GM19240 (cell line): ENCODE measurements at regions not wholly inside any gene's neighbourhood (a gene's known extent, or its start where the extent isn't known, plus 50 kb on each side); places are given as distances from the start of the nearest gene placed in this dataset.
"Not testable (repeated sequence)": the region's sequence is repeated elsewhere in the genome, so short reads cannot be mapped to it uniquely, and the experiment has no call there.

Experiments used
- DNase-seq: peaks from one replicate; pipeline ENCODE4 v3.0.0; 2011; ENCODE audit warnings: low spot score; ENCODE audit not compliant: insufficient read length

- no peak for DNase-seq
These were observed 133.3 kb downstream of the TBC1D2B start for GRCh38 chr15:77944002-77944867.

GRCh38 chr15:77942611-77943211, 134.8 kb downstream of the TBC1D2B start:
- no peak for DNase-seq

- not testable (repeated sequence) for DNase-seq
These were observed 136.3 kb downstream of the TBC1D2B start for GRCh38 chr15:77941090-77941827.

- no peak for DNase-seq
These were observed 137.0 kb downstream of the TBC1D2B start for GRCh38 chr15:77940381-77940947.

GRCh38 chr15:77939851-77940250, 137.7 kb downstream of the TBC1D2B start:
- DNase-seq = no peak

GRCh38 chr15:77939026-77939425, 138.5 kb downstream of the TBC1D2B start:
- DNase-seq = not testable (repeated sequence)

GRCh38 chr15:77938546-77938945, 139.0 kb downstream of the TBC1D2B start:
- not testable (repeated sequence) for DNase-seq

- DNase-seq = not testable (repeated sequence)
These were observed 140.9 kb downstream of the TBC1D2B start for GRCh38 chr15:77936567-77936966.

- DNase-seq = not testable (repeated sequence)
These were observed 143.0 kb downstream of the TBC1D2B start for GRCh38 chr15:77934516-77934915.

GRCh38 chr15:77930907-77931306, 146.6 kb downstream of the TBC1D2B start:
- not testable (repeated sequence) for DNase-seq

GRCh38 chr15:77930490-77930889, 147.0 kb downstream of the TBC1D2B start:
- not testable (repeated sequence) for DNase-seq

- not testable (repeated sequence) for DNase-seq
These were observed 150.7 kb downstream of the TBC1D2B start for GRCh38 chr15:77926789-77927188.

- DNase-seq = not testable (repeated sequence)
These were observed 151.2 kb downstream of the TBC1D2B start for GRCh38 chr15:77926296-77926695.

GRCh38 chr15:77925101-77925500, 152.4 kb downstream of the TBC1D2B start:
- not testable (repeated sequence) for DNase-seq

- DNase-seq = no peak
These were observed 155.8 kb downstream of the TBC1D2B start for GRCh38 chr15:77921664-77922063.

- not testable (repeated sequence) for DNase-seq
These were observed 160.4 kb downstream of the TBC1D2B start for GRCh38 chr15:77916966-77917635.

GRCh38 chr15:77915961-77916330, 161.6 kb downstream of the TBC1D2B start:
- not testable (repeated sequence) for DNase-seq

- DNase-seq = no peak
These were observed 162.1 kb downstream of the TBC1D2B start for GRCh38 chr15:77915261-77915960.

GRCh38 chr15:77914531-77914930, 163.0 kb downstream of the TBC1D2B start:
- DNase-seq = not testable (repeated sequence)
